Astrocyte of the cerebellum (primary cell): ENCODE measurements at regions not wholly inside any gene's neighbourhood (a gene's known extent, or its start where the extent isn't known, plus 50 kb on each side); places are given as distances from the start of the nearest gene placed in this dataset.
A peak's percentile ranks its signal among the peaks of the same experiment; 100 is the strongest.

Experiments used
- DNase-seq: peaks from one replicate; pipeline ENCODE4 v3.0.0-alpha.2; 2011; ENCODE audit warnings: low read depth
- H3K4me3 ChIP-seq: 2 replicates; pipeline ENCODE4 v1.5.1; 2011; ENCODE audit warnings: mild to moderate bottlenecking, low read depth, low read length, moderate library complexity
- in situ Hi-C: cut with HindIII; loops from 2 replicates; pipeline ENCODE4 v1.10.0; 2017; ENCODE audit warnings: low sequenced_read_pairs
- TF ChIP-seq, protein P1 (sequence below): IDR thresholded peaks from 2 replicates; pipeline ENCODE4 v1.5.1; 2012; ENCODE audit warnings: low read length, low read depth, moderate library complexity, mild to moderate bottlenecking; ENCODE audit errors: missing control alignments

DNA sequence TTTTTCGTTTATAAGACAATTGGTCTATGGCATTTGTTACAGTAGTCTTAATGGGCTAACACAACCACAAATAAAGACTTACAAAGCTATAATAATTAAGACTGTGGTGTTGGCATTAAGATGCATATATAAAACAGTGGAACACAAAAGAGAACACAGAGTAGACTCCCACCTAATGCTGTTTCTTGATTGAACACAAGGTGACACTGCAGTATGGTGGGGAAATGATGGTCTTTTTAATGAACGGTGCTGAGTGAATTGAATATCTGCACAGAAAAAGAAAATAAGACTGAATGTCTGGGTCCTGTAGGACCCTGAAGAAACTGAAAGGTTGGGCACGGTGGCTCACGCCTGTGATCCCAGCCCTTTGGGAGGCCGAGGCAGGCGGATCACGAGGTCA, 1136.6 kb upstream of the NXPH2 start:
- TF ChIP-seq, protein P1, sequence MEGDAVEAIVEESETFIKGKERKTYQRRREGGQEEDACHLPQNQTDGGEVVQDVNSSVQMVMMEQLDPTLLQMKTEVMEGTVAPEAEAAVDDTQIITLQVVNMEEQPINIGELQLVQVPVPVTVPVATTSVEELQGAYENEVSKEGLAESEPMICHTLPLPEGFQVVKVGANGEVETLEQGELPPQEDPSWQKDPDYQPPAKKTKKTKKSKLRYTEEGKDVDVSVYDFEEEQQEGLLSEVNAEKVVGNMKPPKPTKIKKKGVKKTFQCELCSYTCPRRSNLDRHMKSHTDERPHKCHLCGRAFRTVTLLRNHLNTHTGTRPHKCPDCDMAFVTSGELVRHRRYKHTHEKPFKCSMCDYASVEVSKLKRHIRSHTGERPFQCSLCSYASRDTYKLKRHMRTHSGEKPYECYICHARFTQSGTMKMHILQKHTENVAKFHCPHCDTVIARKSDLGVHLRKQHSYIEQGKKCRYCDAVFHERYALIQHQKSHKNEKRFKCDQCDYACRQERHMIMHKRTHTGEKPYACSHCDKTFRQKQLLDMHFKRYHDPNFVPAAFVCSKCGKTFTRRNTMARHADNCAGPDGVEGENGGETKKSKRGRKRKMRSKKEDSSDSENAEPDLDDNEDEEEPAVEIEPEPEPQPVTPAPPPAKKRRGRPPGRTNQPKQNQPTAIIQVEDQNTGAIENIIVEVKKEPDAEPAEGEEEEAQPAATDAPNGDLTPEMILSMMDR: peak; percentile 9
- in situ Hi-C loops: no loop called here
- no peak overlapping the region for H3K4me3 ChIP-seq
- no peak for DNase-seq

GRCh38 chr2:139911160-139911559, 1131.0 kb upstream of the NXPH2 start:
- TF ChIP-seq, protein P1: no peak
- H3K4me3 ChIP-seq: no peak overlapping the region
- in situ Hi-C loops: no loop called here
- no peak for DNase-seq

GRCh38 chr2:139909136-139909535, 1128.9 kb upstream of the NXPH2 start:
- in situ Hi-C loops: no loop called here
- no peak for DNase-seq
- TF ChIP-seq, protein P1: no peak
- H3K4me3 ChIP-seq: no peak overlapping the region

DNA sequence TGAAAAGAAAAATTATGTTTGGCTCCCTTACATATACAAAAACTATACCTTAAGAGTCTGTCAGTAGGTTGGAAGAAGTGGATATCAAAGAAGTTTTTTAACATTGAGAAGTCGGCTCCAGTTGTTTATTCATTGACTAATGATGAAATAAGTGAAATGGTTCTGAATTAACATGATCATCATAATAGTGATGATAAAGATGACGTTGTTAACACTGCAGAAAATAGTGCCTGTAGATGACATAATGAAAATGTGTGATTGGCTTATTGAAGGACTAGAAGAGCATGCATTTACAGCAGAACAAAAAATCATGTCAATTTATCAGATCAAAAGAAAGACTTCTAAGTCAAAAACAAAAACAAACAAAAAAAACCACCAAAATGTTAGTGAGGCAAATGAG, 1125.4 kb upstream of the NXPH2 start:
- TF ChIP-seq, protein P1: no peak
- no peak for DNase-seq
- no peak overlapping the region for H3K4me3 ChIP-seq
- in situ Hi-C loops: no loop called here

- no peak for DNase-seq
- in situ Hi-C loops: no loop called here
- TF ChIP-seq, protein P1: no peak
- H3K4me3 ChIP-seq: no peak overlapping the region
Measured at GRCh38 chr2:139891636-139892035, 1111.4 kb upstream of the NXPH2 start.

- in situ Hi-C loops: no loop called here
- DNase-seq: no peak
- TF ChIP-seq, protein P1: no peak
- H3K4me3 ChIP-seq: no peak overlapping the region
Measured at GRCh38 chr2:139885921-139886498, 1105.8 kb upstream of the NXPH2 start.
